K562 (cell line): ENCODE measurements at regions not wholly inside any gene's neighbourhood (a gene's known extent, or its start where the extent isn't known, plus 50 kb on each side); places are given as distances from the start of the nearest gene placed in this dataset.

ENCODE experiments used
- ATAC-seq: fragments of 200-7000 bp; cut with Tn5 transposase; 3 replicates; pipeline ENCODE4 v1.9.1; 2020; ENCODE audit warnings: moderate library complexity
- BruUV-seq: library from RNA; stranded (reverse); fragments of 400-500 nt; replicated peaks from 2 replicates; lab custom pipeline; 2021; lab: Mats Ljungman, UMichigan
- CTCF ChIA-PET: fragments of 300-600 bp; formaldehyde crosslinking; extraction: SDS; loops from one replicate; lab custom pipeline; 2021; ENCODE audit warnings: low intra/inter-chr PET ratio; lab: Yijun Ruan, JAX
- POLR2A ChIA-PET: fragments of 300-600, 350-650 bp; sonication (Branson Sonifier 250); formaldehyde crosslinking; extraction: SDS; loops from one replicate; lab custom pipeline; 2021; ENCODE audit warnings: antibody characterized with exemption, inconsistent platforms; lab: Yijun Ruan, JAX
- DNase-seq, 4 experiments: peaks; one replicate each; pipeline versions ENCODE4 v3.0.0 to v3.0.0-alpha.2; 2011 to 2018; ENCODE audit warnings: low spot score in 3 of 4, mixed read lengths in 3 of 4; ENCODE audit errors: extremely low read depth in 1 of 4
- FAIRE-seq: peaks from 2 replicates; lab custom pipeline; 2011; peaks lifted over from hg19 to GRCh38; lab: Jason Lieb, UNC
- H2AFZ ChIP-seq: 2 replicates; pipeline ENCODE4 v1.6.0; 2011; ENCODE audit warnings: low read depth, low read length, control low read depth, inconsistent platforms
- H3K27ac ChIP-seq: fragments of 200-600 bp; 3 replicates; pipeline ENCODE4 v1.8.0; 2011; ENCODE audit warnings: low read depth, mild to moderate bottlenecking, control low read depth, inconsistent platforms, low read length, moderate library complexity, mixed read lengths; ENCODE audit errors: extremely low read depth
- H3K27me3 ChIP-seq, 2 experiments: fragments of 300-600 bp in 1 of 2; 2 replicates in 1 of 2; 3 replicates in 1 of 2; pipeline versions ENCODE4 v1.6.0 to v1.8.0; 2011; ENCODE audit warnings: inconsistent platforms in 2 of 2, low read length in 2 of 2, mild to moderate bottlenecking in 1 of 2, mixed read lengths in 1 of 2, moderate library complexity in 1 of 2; ENCODE audit not compliant: control insufficient read depth in 2 of 2, insufficient read depth in 2 of 2
- H3K36me3 ChIP-seq: fragments of 300-600 bp; 3 replicates; pipeline ENCODE4 v1.8.0; 2011; ENCODE audit warnings: mild to moderate bottlenecking, low read length, inconsistent platforms; ENCODE audit not compliant: control insufficient read depth, insufficient read depth
- H3K4me1 ChIP-seq, 2 experiments: fragments of 200-600 bp in 1 of 2; replicated peaks in 1 of 2; 2 replicates in 1 of 2; 3 replicates in 1 of 2; pipeline versions ENCODE4 v1.5.1 to v1.8.0; 2011; ENCODE audit warnings: inconsistent platforms in 2 of 2, low read length in 2 of 2, mild to moderate bottlenecking in 1 of 2, mixed read lengths in 1 of 2, moderate library complexity in 1 of 2; ENCODE audit not compliant: control insufficient read depth in 2 of 2, insufficient read depth in 2 of 2
- H3K4me2 ChIP-seq: 2 replicates; pipeline ENCODE4 v1.6.1; 2011; ENCODE audit warnings: low read length, control low read depth, inconsistent platforms, mixed read lengths; ENCODE audit not compliant: insufficient read depth
- H3K4me3 ChIP-seq: fragments of 200-600 bp; sonication (generic), shearing (Covaris generic); 2 replicates; pipeline ENCODE4 v1.5.1; 2016; ENCODE audit warnings: control low read depth, inconsistent platforms
- H3K79me2 ChIP-seq: fragments of 200-600 bp; 3 replicates; pipeline ENCODE4 v1.8.0; 2011; ENCODE audit warnings: low read length, inconsistent platforms; ENCODE audit not compliant: control insufficient read depth, insufficient read depth
- H3K9ac ChIP-seq, 2 experiments: 2 replicates each; pipeline versions ENCODE4 v1.6.0 to v1.6.1; 2011; ENCODE audit warnings: low read depth in 2 of 2, low read length in 2 of 2, control low read depth in 1 of 2, inconsistent platforms in 1 of 2, mild to moderate bottlenecking in 1 of 2, mixed read lengths in 1 of 2; ENCODE audit not compliant: insufficient read depth in 1 of 2
- H3K9me1 ChIP-seq: one replicate; pipeline ENCODE4 v1.6.0; 2011; ENCODE audit warnings: inconsistent platforms, mild to moderate bottlenecking, low read length, moderate library complexity; ENCODE audit not compliant: control insufficient read depth, insufficient read depth
- H3K9me3 ChIP-seq: replicated peaks from 2 replicates; pipeline ENCODE4 v1.5.1; 2011; ENCODE audit warnings: low read depth, low read length, inconsistent platforms; ENCODE audit not compliant: control insufficient read depth, insufficient read depth
- H4K20me1 ChIP-seq: replicated peaks from 2 replicates; pipeline ENCODE4 v1.6.1; 2011; ENCODE audit warnings: low read length, inconsistent platforms, mixed read lengths; ENCODE audit not compliant: control insufficient read depth, insufficient read depth
- COPS2 ChIP-seq: fragments of 450-650 bp; conservative IDR thresholded peaks from 2 replicates; pipeline ENCODE4 v1.6.1; 2016; ENCODE audit warnings: mild to moderate bottlenecking, moderate library complexity
- HLTF ChIP-seq: fragments of 450-650 bp; IDR thresholded peaks from 2 replicates; pipeline ENCODE4 v1.6.1; 2016
- MNT ChIP-seq, 2 experiments: fragments of 450-650 bp; conservative IDR thresholded peaks; 2 replicates each; pipeline ENCODE4 v1.6.1; 2017; ENCODE audit warnings: mild to moderate bottlenecking in 2 of 2, moderate library complexity in 2 of 2
- MXI1 ChIP-seq: IDR thresholded peaks from 2 replicates; pipeline ENCODE4 v1.6.1; 2011; ENCODE audit warnings: low read depth, mild to moderate bottlenecking, improper control_type of control experiment, low read length
- PHB ChIP-seq: fragments of 250-450 bp; sonication (Bioruptor Pico); IDR thresholded peaks from 2 replicates; pipeline ENCODE4 v1.5.0; 2021
- RBFOX2 ChIP-seq: fragments of 200-400 bp; formaldehyde crosslinking; IDR thresholded peaks from 2 replicates; pipeline ENCODE4 v1.6.1; 2017; ENCODE audit warnings: low read depth, mild to moderate bottlenecking, low read length, moderate library complexity
- RFX7 ChIP-seq: fragments of 250-450 bp; sonication (Bioruptor Pico); IDR thresholded peaks from 2 replicates; pipeline ENCODE4 v1.5.1; 2021; ENCODE audit warnings: mild to moderate bottlenecking
- SP2 ChIP-seq: IDR thresholded peaks from 2 replicates; pipeline ENCODE4 v1.6.1; 2011; ENCODE audit warnings: mild to moderate bottlenecking, low read depth, low read length, moderate library complexity; ENCODE audit not compliant: poor library complexity, severe bottlenecking; ENCODE audit errors: extremely low read depth
- ZNF134 ChIP-seq: fragments of 250-450 bp; sonication (Bioruptor Pico); conservative IDR thresholded peaks from 2 replicates; pipeline ENCODE4 v1.4.0; 2020
- ZNF165 ChIP-seq: fragments of 250-450 bp; sonication (Bioruptor Pico); IDR thresholded peaks from 2 replicates; pipeline ENCODE4 v1.4.0; 2020; ENCODE audit warnings: borderline replicate concordance
- ZNF197 ChIP-seq: fragments of 200-800 bp; sonication (Bioruptor generic); IDR thresholded peaks from 2 replicates; pipeline ENCODE4 v1.6.1; 2016; ENCODE audit warnings: low read depth, missing genetic modification characterization, missing compliant biosample characterization
- WGBS: fragments of 100-300 bp; shearing (Covaris generic); methylation state at CpG from one replicate; pipeline ENCODE4 v1.1.6; 2016; ENCODE audit warnings: low coverage, mixed read lengths; ENCODE audit not compliant: insufficient coverage; ENCODE audit errors: missing lambda C conversion rate; 5-methylcytosine and 5-hydroxymethylcytosine counted together
- in situ Hi-C: fragments of 300-500 bp; cut with MboI; formaldehyde crosslinking; loops from 4 replicates; pipeline ENCODE4 v1.15.0; 2018; ENCODE audit warnings: inconsistent platforms, mixed read lengths
- intact Hi-C: fragments of 100-400 bp; cut with micrococcal nuclease; formaldehyde crosslinking; loops from 2 replicates; pipeline ENCODE4 v1.14.2; 2022
- TF ChIP-seq, protein P1 (sequence below): sonication (generic); formaldehyde crosslinking; IDR thresholded peaks from 2 replicates; pipeline ENCODE4 v1.8.1; 2022; ENCODE audit warnings: missing genetic modification reagents
- TF ChIP-seq, protein P2 (sequence below), 2 experiments: IDR thresholded peaks in 1 of 2; conservative IDR thresholded peaks in 1 of 2; 2 replicates each; pipeline ENCODE4 v1.6.1; 2016; ENCODE audit warnings: low read depth in 2 of 2, mild to moderate bottlenecking in 1 of 2, missing compliant biosample characterization in 1 of 2, missing genetic modification characterization in 1 of 2, moderate library complexity in 1 of 2
- TF ChIP-seq, protein P3 (sequence below): fragments of 450-650 bp; IDR thresholded peaks from 2 replicates; pipeline ENCODE4 v1.6.1; 2016; ENCODE audit warnings: mild to moderate bottlenecking

DNA sequence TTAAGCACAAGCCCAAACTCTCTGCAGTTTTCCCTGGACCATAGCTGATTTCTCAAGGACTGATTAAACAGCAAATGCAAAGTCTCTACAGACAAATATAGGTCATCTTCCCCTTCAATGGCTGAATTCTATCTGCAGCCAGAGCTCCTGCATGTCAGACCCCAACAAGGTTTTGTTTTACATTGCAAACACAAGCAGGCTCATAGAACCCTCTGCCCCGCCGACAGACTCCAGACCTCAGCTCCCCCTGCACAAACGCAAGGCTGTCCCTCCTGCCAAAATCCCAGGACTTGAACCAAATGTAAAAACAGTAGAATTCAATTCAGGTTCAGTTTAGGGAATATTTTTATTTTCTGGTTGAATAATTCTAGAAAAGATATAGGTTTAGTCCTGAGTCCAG, 526.7 kb upstream of the TRPC7 start:
- H3K27me3 ChIP-seq = no peaks in the 10 kb centered on the region
- intact Hi-C loops (no loop called here), in situ Hi-C loops (no loop called here)
- H3K36me3 ChIP-seq = no peaks in the 10 kb centered on the region
- H3K4me3 ChIP-seq = no peak overlapping the region
- WGBS = 0% methylated on average over 3 of the region's 3 CpGs
- DNase-seq (no peak), FAIRE-seq (no peak), ATAC-seq (no peak)
- no peak overlapping the region for H2AFZ ChIP-seq
- no peak overlapping the region for H3K27ac ChIP-seq
- no peaks in the 10 kb centered on the region for H3K4me1 ChIP-seq
- H3K79me2 ChIP-seq = no peaks in the 10 kb centered on the region
- no peak overlapping the region for H3K9ac ChIP-seq
- H3K4me2 ChIP-seq = no peak overlapping the region
- no peaks in the 10 kb centered on the region for H4K20me1 ChIP-seq
- H3K9me3 ChIP-seq = no peaks in the 10 kb centered on the region
- CTCF ChIA-PET = no interaction called here
- BruUV-seq = no TSS peak
- no peaks in the 10 kb centered on the region for H3K9me1 ChIP-seq
- no peak for TF ChIP-seq ZNF165 (CRISPR knock-in tag)
- TF ChIP-seq PHB (CRISPR knock-in tag) = no peak
- TF ChIP-seq, protein P1, sequence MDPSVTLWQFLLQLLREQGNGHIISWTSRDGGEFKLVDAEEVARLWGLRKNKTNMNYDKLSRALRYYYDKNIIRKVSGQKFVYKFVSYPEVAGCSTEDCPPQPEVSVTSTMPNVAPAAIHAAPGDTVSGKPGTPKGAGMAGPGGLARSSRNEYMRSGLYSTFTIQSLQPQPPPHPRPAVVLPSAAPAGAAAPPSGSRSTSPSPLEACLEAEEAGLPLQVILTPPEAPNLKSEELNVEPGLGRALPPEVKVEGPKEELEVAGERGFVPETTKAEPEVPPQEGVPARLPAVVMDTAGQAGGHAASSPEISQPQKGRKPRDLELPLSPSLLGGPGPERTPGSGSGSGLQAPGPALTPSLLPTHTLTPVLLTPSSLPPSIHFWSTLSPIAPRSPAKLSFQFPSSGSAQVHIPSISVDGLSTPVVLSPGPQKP (CRISPR knock-in tag) = no peak
- TF ChIP-seq SP2 = no peak
- no peak for TF ChIP-seq HLTF
- no peak for TF ChIP-seq MNT (conservative IDR thresholded peaks at IDR 0.05)
- TF ChIP-seq MXI1 = no peak
- TF ChIP-seq, protein P2, sequence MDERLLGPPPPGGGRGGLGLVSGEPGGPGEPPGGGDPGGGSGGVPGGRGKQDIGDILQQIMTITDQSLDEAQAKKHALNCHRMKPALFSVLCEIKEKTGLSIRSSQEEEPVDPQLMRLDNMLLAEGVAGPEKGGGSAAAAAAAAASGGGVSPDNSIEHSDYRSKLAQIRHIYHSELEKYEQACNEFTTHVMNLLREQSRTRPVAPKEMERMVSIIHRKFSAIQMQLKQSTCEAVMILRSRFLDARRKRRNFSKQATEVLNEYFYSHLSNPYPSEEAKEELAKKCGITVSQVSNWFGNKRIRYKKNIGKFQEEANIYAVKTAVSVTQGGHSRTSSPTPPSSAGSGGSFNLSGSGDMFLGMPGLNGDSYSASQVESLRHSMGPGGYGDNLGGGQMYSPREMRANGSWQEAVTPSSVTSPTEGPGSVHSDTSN (CRISPR knock-in tag; IDR thresholded peaks at IDR 0.05; ENCODE audit: low read depth) = no peak
- TF ChIP-seq, protein P2 (tag; conservative IDR thresholded peaks at IDR 0.05; ENCODE audit: low read depth) = no peak
- no peak for TF ChIP-seq ZNF134 (CRISPR knock-in tag)
- no peak for TF ChIP-seq RBFOX2
- TF ChIP-seq, protein P3, sequence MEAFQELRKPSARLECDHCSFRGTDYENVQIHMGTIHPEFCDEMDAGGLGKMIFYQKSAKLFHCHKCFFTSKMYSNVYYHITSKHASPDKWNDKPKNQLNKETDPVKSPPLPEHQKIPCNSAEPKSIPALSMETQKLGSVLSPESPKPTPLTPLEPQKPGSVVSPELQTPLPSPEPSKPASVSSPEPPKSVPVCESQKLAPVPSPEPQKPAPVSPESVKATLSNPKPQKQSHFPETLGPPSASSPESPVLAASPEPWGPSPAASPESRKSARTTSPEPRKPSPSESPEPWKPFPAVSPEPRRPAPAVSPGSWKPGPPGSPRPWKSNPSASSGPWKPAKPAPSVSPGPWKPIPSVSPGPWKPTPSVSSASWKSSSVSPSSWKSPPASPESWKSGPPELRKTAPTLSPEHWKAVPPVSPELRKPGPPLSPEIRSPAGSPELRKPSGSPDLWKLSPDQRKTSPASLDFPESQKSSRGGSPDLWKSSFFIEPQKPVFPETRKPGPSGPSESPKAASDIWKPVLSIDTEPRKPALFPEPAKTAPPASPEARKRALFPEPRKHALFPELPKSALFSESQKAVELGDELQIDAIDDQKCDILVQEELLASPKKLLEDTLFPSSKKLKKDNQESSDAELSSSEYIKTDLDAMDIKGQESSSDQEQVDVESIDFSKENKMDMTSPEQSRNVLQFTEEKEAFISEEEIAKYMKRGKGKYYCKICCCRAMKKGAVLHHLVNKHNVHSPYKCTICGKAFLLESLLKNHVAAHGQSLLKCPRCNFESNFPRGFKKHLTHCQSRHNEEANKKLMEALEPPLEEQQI = no peak
- no peak for TF ChIP-seq RFX7 (CRISPR knock-in tag)
- TF ChIP-seq ZNF197 (CRISPR knock-in tag) = no peak
- no peak for TF ChIP-seq COPS2
- POLR2A ChIA-PET = no interaction called here
